Astrocyte (in vitro differentiated cells and primary cell): ENCODE measurements at regions not wholly inside any gene's neighbourhood (a gene's known extent, or its start where the extent isn't known, plus 50 kb on each side); places are given as distances from the start of the nearest gene placed in this dataset.

Experiments used
- DNase-seq: peaks from one replicate; pipeline ENCODE4 v3.0.0-alpha.2; 2010; ENCODE audit warnings: low read depth
- FAIRE-seq: peaks from 2 replicates; lab custom pipeline; 2011; peaks lifted over from hg19 to GRCh38; lab: Jason Lieb, UNC
- H2AFZ ChIP-seq: 2 replicates; pipeline ENCODE4 v1.6.0; 2012; ENCODE audit warnings: low read depth, low read length, inconsistent platforms
- H3K27ac ChIP-seq: 2 replicates; pipeline ENCODE4 v1.5.1; 2011; ENCODE audit warnings: low read depth, low read length, inconsistent platforms
- H3K27me3 ChIP-seq: 2 replicates; pipeline ENCODE4 v1.6.0; 2011; ENCODE audit warnings: low read length, inconsistent platforms; ENCODE audit not compliant: insufficient read depth
- H3K36me3 ChIP-seq: 2 replicates; pipeline ENCODE4 v1.5.1; 2011; ENCODE audit warnings: low read length, inconsistent platforms; ENCODE audit not compliant: insufficient read depth
- H3K4me1 ChIP-seq: 2 replicates; pipeline ENCODE4 v1.5.1; 2011; ENCODE audit warnings: low read length, inconsistent platforms; ENCODE audit not compliant: insufficient read depth
- H3K4me2 ChIP-seq: 2 replicates; pipeline ENCODE4 v1.6.0; 2012; ENCODE audit warnings: low read length, inconsistent platforms
- H3K4me3 ChIP-seq: 2 replicates; pipeline ENCODE4 v1.5.1; 2011; ENCODE audit warnings: low read depth, mild to moderate bottlenecking, low read length, inconsistent platforms; ENCODE audit not compliant: insufficient read depth
- H3K79me2 ChIP-seq: 2 replicates; pipeline ENCODE4 v1.6.0; 2012; ENCODE audit warnings: mild to moderate bottlenecking, low read length, inconsistent platforms; ENCODE audit not compliant: insufficient read depth
- H3K9ac ChIP-seq: 2 replicates; pipeline ENCODE4 v1.6.0; 2012; ENCODE audit warnings: mild to moderate bottlenecking, low read length, inconsistent platforms
- H3K9me3 ChIP-seq: 2 replicates; pipeline ENCODE4 v1.5.1; 2012; ENCODE audit warnings: low read depth, mild to moderate bottlenecking, low read length, inconsistent platforms; ENCODE audit not compliant: insufficient read depth
- H4K20me1 ChIP-seq: 2 replicates; pipeline ENCODE4 v1.6.0; 2012; ENCODE audit warnings: low read length, inconsistent platforms; ENCODE audit not compliant: insufficient read depth
- H3K27ac Mint-ChIP-seq: one replicate; pipeline ENCODE4 v1.8.0; 2021; ENCODE audit warnings: mild to moderate bottlenecking, mixed read lengths; ENCODE audit not compliant: unreplicated experiment
- H3K27me3 Mint-ChIP-seq: one replicate; pipeline ENCODE4 v1.8.0; 2021; ENCODE audit warnings: low read depth, mixed read lengths; ENCODE audit not compliant: unreplicated experiment
- H3K36me3 Mint-ChIP-seq: one replicate; pipeline ENCODE4 v1.8.0; 2021; ENCODE audit warnings: low read depth, mixed read lengths; ENCODE audit not compliant: unreplicated experiment
- H3K4me1 Mint-ChIP-seq: one replicate; pipeline ENCODE4 v1.8.0; 2021; ENCODE audit warnings: low read depth, mixed read lengths; ENCODE audit not compliant: unreplicated experiment
- H3K4me3 Mint-ChIP-seq: one replicate; pipeline ENCODE4 v1.8.0; 2021; ENCODE audit warnings: mild to moderate bottlenecking, moderate library complexity, mixed read lengths; ENCODE audit not compliant: unreplicated experiment
- H3K9me3 Mint-ChIP-seq: one replicate; pipeline ENCODE4 v1.8.0; 2021; ENCODE audit warnings: mild to moderate bottlenecking, mixed read lengths; ENCODE audit not compliant: unreplicated experiment
- EZH2 ChIP-seq: IDR thresholded peaks from 2 replicates; pipeline ENCODE4 v1.6.1; 2012; ENCODE audit warnings: mild to moderate bottlenecking, low read length, inconsistent platforms; ENCODE audit not compliant: insufficient read depth
- TF ChIP-seq, protein P1 (sequence below): IDR thresholded peaks from 2 replicates; pipeline ENCODE4 v1.5.1; 2011; ENCODE audit warnings: low read depth, mild to moderate bottlenecking, inconsistent platforms, low read length, moderate library complexity; ENCODE audit not compliant: insufficient read depth

GRCh38 chr7:93830141-93830925, 60.2 kb downstream of the TFPI2 start:
- FAIRE-seq (no peak), DNase-seq (no peak)
- H3K4me3 Mint-ChIP-seq, result no peak overlapping the region
- H4K20me1 ChIP-seq, result no peaks in the 10 kb centered on the region
- no peaks in the 10 kb centered on the region for H3K9me3 Mint-ChIP-seq
- no peak overlapping the region for H2AFZ ChIP-seq
- H3K36me3 Mint-ChIP-seq, result no peaks in the 10 kb centered on the region
- no peaks in the 10 kb centered on the region for H3K36me3 ChIP-seq
- no peaks in the 10 kb centered on the region for H3K79me2 ChIP-seq
- H3K27me3 Mint-ChIP-seq, result no peaks in the 10 kb centered on the region
- no peaks in the 10 kb centered on the region for H3K27me3 ChIP-seq
- H3K4me1 Mint-ChIP-seq, result no peaks in the 10 kb centered on the region
- no peaks in the 10 kb centered on the region for H3K9me3 ChIP-seq
- TF ChIP-seq, protein P1, sequence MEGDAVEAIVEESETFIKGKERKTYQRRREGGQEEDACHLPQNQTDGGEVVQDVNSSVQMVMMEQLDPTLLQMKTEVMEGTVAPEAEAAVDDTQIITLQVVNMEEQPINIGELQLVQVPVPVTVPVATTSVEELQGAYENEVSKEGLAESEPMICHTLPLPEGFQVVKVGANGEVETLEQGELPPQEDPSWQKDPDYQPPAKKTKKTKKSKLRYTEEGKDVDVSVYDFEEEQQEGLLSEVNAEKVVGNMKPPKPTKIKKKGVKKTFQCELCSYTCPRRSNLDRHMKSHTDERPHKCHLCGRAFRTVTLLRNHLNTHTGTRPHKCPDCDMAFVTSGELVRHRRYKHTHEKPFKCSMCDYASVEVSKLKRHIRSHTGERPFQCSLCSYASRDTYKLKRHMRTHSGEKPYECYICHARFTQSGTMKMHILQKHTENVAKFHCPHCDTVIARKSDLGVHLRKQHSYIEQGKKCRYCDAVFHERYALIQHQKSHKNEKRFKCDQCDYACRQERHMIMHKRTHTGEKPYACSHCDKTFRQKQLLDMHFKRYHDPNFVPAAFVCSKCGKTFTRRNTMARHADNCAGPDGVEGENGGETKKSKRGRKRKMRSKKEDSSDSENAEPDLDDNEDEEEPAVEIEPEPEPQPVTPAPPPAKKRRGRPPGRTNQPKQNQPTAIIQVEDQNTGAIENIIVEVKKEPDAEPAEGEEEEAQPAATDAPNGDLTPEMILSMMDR, result no peak
- no peak for TF ChIP-seq EZH2
- H3K4me3 ChIP-seq, result no peak overlapping the region
- H3K27ac ChIP-seq, result no peak overlapping the region
- H3K4me1 ChIP-seq, result no peaks in the 10 kb centered on the region
- H3K4me2 ChIP-seq, result no peak overlapping the region
- no peak overlapping the region for H3K9ac ChIP-seq
- H3K27ac Mint-ChIP-seq, result no peak overlapping the region

- H3K4me1 ChIP-seq, result no peaks in the 10 kb centered on the region
- H3K9me3 ChIP-seq, result no peaks in the 10 kb centered on the region
- no peaks in the 10 kb centered on the region for H3K36me3 ChIP-seq
- H2AFZ ChIP-seq, result no peak overlapping the region
- no peaks in the 10 kb centered on the region for H3K79me2 ChIP-seq
- H4K20me1 ChIP-seq, result no peaks in the 10 kb centered on the region
- Mint-ChIP-seq H3K4me1 (no peaks in the 10 kb centered on the region), H3K4me3 (no peak overlapping the region), H3K9me3 (no peaks in the 10 kb centered on the region), H3K27ac (no peak overlapping the region), H3K36me3 (no peaks in the 10 kb centered on the region), H3K27me3 (no peaks in the 10 kb centered on the region)
- no peak for TF ChIP-seq EZH2
- TF ChIP-seq, protein P1, result no peak
- DNase-seq (no peak), FAIRE-seq (no peak)
- no peak overlapping the region for H3K4me2 ChIP-seq
- H3K4me3 ChIP-seq, result no peak overlapping the region
- H3K9ac ChIP-seq, result no peak overlapping the region
- no peaks in the 10 kb centered on the region for H3K27me3 ChIP-seq
- H3K27ac ChIP-seq, result no peak overlapping the region
Measured at GRCh38 chr7:93828260-93828659, 62.3 kb downstream of the TFPI2 start.

DNA sequence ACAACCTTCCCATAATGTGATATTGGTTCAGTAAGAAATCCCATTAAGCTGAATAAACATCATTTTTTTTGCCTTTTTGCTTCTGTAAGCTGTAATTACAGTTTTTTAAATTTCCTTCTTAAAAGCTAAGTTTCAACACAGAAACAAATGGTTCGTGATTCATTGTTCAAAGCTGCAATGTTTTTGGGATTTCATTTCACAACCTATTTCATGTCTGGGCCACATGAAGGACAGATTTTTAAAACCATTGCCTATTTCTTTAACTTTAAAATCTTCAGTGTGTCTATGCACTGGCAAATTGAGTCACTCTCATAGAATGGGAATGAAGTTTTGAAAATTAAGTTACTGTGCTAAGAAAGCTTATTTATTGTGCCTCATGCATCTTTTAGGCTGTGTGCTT, 66.9 kb downstream of the TFPI2 start:
- H3K27me3 ChIP-seq, result no peaks in the 10 kb centered on the region
- H3K4me3 ChIP-seq, result no peak overlapping the region
- DNase-seq, result no peak
- H3K4me1 ChIP-seq, result no peaks in the 10 kb centered on the region
- no peaks in the 10 kb centered on the region for H4K20me1 ChIP-seq
- Mint-ChIP-seq H3K36me3 (no peaks in the 10 kb centered on the region), H3K27me3 (no peaks in the 10 kb centered on the region), H3K9me3 (no peaks in the 10 kb centered on the region), H3K4me1 (no peaks in the 10 kb centered on the region), H3K27ac (no peak overlapping the region), H3K4me3 (no peak overlapping the region)
- H3K36me3 ChIP-seq, result no peaks in the 10 kb centered on the region
- no peak overlapping the region for H3K4me2 ChIP-seq
- no peak for TF ChIP-seq EZH2
- TF ChIP-seq, protein P1, result no peak
- H2AFZ ChIP-seq, result no peak overlapping the region
- H3K9ac ChIP-seq, result no peak overlapping the region
- no peak overlapping the region for H3K27ac ChIP-seq
- H3K9me3 ChIP-seq, result no peaks in the 10 kb centered on the region
- FAIRE-seq, result no peak
- H3K79me2 ChIP-seq, result no peaks in the 10 kb centered on the region
